ENCODE measurements at regions not wholly inside any gene's neighbourhood (a gene's known extent, or its start where the extent isn't known, plus 50 kb on each side); places are given as distances from the start of the nearest gene placed in this dataset.

DNA sequence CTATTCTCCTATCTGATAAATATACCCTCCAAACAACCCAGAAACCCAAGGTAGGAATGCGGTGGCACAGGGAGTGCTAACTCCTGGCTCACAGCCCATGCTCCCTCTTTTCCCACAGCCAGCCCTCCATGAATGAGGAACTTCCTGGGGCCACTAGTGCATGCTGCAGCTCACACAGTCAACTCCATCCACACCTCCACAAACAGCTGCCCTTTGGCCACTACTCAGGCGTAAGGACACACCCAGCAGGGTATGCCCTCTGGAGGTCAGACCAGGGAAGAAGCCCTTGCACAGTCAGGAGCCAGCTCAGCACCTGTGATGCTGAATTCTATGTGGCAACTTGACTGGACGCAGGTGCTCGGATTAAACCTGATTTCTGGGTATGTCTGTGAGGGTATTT is 85.2 kb upstream of the PIK3CG start:
- Histone ChIP-seq H3K9ac (ENCODE audit: low read length in 3 of 3) (no peak overlapping the region), H3K9me3 (ENCODE audit: control insufficient read depth in 2 of 3, insufficient read depth in 1 of 3, low read length in 3 of 3) (no peaks in the 10 kb centered on the region), H3K4me1 (ENCODE audit: control insufficient read depth in 2 of 3, insufficient read depth in 2 of 3, low read depth in 1 of 3, low read length in 3 of 3) (peaks cover 0 to 8% (median 0%) of the 10 kb centered on the region in 3 donors), H3K27ac (ENCODE audit: low read depth in 2 of 2, low read length in 2 of 2) (no peak overlapping the region), H3K36me3 (ENCODE audit: control insufficient read depth in 2 of 3, insufficient read depth in 3 of 3, low read length in 3 of 3) (no peaks in the 10 kb centered on the region), H3K27me3 (ENCODE audit: control insufficient read depth, insufficient read depth, low read length) (no peaks in the 10 kb centered on the region), H3K4me3 (ENCODE audit: low read length in 3 of 3) (no peak overlapping the region)
- TF ChIP-seq, protein P1, sequence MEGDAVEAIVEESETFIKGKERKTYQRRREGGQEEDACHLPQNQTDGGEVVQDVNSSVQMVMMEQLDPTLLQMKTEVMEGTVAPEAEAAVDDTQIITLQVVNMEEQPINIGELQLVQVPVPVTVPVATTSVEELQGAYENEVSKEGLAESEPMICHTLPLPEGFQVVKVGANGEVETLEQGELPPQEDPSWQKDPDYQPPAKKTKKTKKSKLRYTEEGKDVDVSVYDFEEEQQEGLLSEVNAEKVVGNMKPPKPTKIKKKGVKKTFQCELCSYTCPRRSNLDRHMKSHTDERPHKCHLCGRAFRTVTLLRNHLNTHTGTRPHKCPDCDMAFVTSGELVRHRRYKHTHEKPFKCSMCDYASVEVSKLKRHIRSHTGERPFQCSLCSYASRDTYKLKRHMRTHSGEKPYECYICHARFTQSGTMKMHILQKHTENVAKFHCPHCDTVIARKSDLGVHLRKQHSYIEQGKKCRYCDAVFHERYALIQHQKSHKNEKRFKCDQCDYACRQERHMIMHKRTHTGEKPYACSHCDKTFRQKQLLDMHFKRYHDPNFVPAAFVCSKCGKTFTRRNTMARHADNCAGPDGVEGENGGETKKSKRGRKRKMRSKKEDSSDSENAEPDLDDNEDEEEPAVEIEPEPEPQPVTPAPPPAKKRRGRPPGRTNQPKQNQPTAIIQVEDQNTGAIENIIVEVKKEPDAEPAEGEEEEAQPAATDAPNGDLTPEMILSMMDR (IDR thresholded peaks at IDR 0.05; ENCODE audit: borderline replicate concordance, extremely low read depth, insufficient read depth): peak; percentile 43
- DNase-seq: peak in 4 of 5 donors; percentile 25 to 80 (median 37)
- intact Hi-C loops (cut with DNase I): no loop called here
- FAIRE-seq: no peak

DNA sequence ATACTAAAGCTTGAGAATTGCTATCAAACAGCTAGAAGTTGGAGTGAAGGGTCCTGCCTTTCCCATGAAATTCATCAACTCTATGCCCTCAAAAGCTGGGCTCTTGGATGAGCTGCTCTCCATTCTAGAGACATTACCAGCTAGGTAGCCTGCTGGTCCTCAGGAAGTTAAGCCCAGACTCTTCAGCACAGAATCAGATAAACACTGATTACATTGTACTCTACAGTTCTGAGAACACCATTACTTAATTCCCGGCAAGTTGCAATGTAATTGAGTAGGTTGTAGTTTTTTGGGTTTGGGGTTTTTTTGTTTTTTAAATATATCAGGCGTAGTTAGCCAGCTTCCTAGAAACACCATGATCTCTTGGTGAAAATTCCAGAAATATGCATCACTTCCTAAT is 84.1 kb upstream of the PIK3CG start:
- no peak overlapping the region for H3K9ac ChIP-seq (ENCODE audit: low read length in 3 of 3)
- TF ChIP-seq, protein P1 (IDR thresholded peaks at IDR 0.05; ENCODE audit: borderline replicate concordance, extremely low read depth, insufficient read depth): no peak
- no peak overlapping the region for H3K4me3 ChIP-seq (ENCODE audit: low read length in 3 of 3)
- no peaks in the 10 kb centered on the region for H3K9me3 ChIP-seq (ENCODE audit: control insufficient read depth in 2 of 3, insufficient read depth in 1 of 3, low read length in 3 of 3)
- intact Hi-C loops (cut with DNase I): no loop called here
- FAIRE-seq: no peak
- no peaks in the 10 kb centered on the region for H3K27me3 ChIP-seq (ENCODE audit: control insufficient read depth, insufficient read depth, low read length)
- peaks cover 0 to 8% (median 0%) of the 10 kb centered on the region in 3 donors for H3K4me1 ChIP-seq (ENCODE audit: control insufficient read depth in 2 of 3, insufficient read depth in 2 of 3, low read depth in 1 of 3, low read length in 3 of 3)
- no peak for DNase-seq
- H3K27ac ChIP-seq (ENCODE audit: low read depth in 2 of 2, low read length in 2 of 2): no peak overlapping the region
- H3K36me3 ChIP-seq (ENCODE audit: control insufficient read depth in 2 of 3, insufficient read depth in 3 of 3, low read length in 3 of 3): no peaks in the 10 kb centered on the region

GRCh38 chr7:106781828-106782544 is 83.1 kb upstream of the PIK3CG start:
- Histone ChIP-seq H3K4me1 (ENCODE audit: control insufficient read depth in 2 of 3, insufficient read depth in 2 of 3, low read depth in 1 of 3, low read length in 3 of 3) (peaks cover 0 to 8% (median 0%) of the 10 kb centered on the region in 3 donors), H3K9me3 (ENCODE audit: control insufficient read depth in 2 of 3, insufficient read depth in 1 of 3, low read length in 3 of 3) (no peaks in the 10 kb centered on the region), H3K27ac (ENCODE audit: low read depth in 2 of 2, low read length in 2 of 2) (no peak overlapping the region), H3K4me3 (ENCODE audit: low read length in 3 of 3) (no peak overlapping the region), H3K27me3 (ENCODE audit: control insufficient read depth, insufficient read depth, low read length) (no peaks in the 10 kb centered on the region), H3K9ac (ENCODE audit: low read length in 3 of 3) (no peak overlapping the region), H3K36me3 (ENCODE audit: control insufficient read depth in 2 of 3, insufficient read depth in 3 of 3, low read length in 3 of 3) (no peaks in the 10 kb centered on the region)
- DNase-seq (no peak), FAIRE-seq (no peak)
- TF ChIP-seq, protein P1 (IDR thresholded peaks at IDR 0.05; ENCODE audit: borderline replicate concordance, extremely low read depth, insufficient read depth): no peak
- intact Hi-C loops (cut with DNase I): no loop called here
